ENCODE measurements at regions not wholly inside any gene's neighbourhood (a gene's known extent, or its start where the extent isn't known, plus 50 kb on each side); places are given as distances from the start of the nearest gene placed in this dataset.

DNA sequence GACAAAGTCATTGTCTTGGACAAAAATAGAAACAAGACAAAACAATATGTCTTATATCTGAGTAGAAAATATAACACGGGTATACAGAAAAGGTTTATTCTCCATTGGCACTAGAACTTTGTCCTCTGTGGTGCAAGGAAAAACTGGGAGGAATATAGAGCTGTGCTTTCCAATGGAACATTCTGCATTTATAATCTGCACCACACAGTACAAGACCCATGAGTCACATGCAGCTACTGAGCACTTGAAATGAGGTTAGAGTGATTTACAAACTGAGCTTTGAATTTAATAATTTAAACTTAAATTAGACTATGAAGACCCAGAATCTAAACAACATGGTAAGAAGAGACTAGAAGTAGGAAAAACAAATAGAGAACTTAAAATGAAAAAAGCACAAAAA, 86.1 kb downstream of the RAP2A start:
- Histone ChIP-seq H2AFZ (ENCODE audit: low read depth, low read length) (no peak overlapping the region), H3K9me3 (ENCODE audit: insufficient read depth, low read depth, low read length) (no peaks in the 10 kb centered on the region), H3K4me2 (ENCODE audit: low read length) (no peak overlapping the region), H3K79me2 (ENCODE audit: insufficient read depth, low read length) (no peaks in the 10 kb centered on the region), H3K4me3 (ENCODE audit: insufficient read depth, low read depth, low read length) (no peak overlapping the region), H3K36me3 (ENCODE audit: insufficient read depth, low read length) (no peaks in the 10 kb centered on the region), H4K20me1 (ENCODE audit: insufficient read depth, low read length) (no peaks in the 10 kb centered on the region), H3K9ac (ENCODE audit: low read length) (no peak overlapping the region), H3K27me3 (ENCODE audit: insufficient read depth, low read length) (no peaks in the 10 kb centered on the region), H3K4me1 (ENCODE audit: insufficient read depth, low read length) (no peaks in the 10 kb centered on the region), H3K27ac (ENCODE audit: low read depth, low read length) (no peak overlapping the region)
- Mint-ChIP-seq H3K27me3 (ENCODE audit: low read depth, unreplicated experiment) (no peaks in the 10 kb centered on the region), H3K9me3 (ENCODE audit: unreplicated experiment) (peaks cover 5% of the 10 kb centered on the region), H3K4me1 (ENCODE audit: low read depth, unreplicated experiment) (no peaks in the 10 kb centered on the region), H3K36me3 (ENCODE audit: low read depth, unreplicated experiment) (no peaks in the 10 kb centered on the region), H3K27ac (ENCODE audit: unreplicated experiment) (no peak overlapping the region), H3K4me3 (ENCODE audit: unreplicated experiment) (no peak overlapping the region)
- TF ChIP-seq, protein P1, sequence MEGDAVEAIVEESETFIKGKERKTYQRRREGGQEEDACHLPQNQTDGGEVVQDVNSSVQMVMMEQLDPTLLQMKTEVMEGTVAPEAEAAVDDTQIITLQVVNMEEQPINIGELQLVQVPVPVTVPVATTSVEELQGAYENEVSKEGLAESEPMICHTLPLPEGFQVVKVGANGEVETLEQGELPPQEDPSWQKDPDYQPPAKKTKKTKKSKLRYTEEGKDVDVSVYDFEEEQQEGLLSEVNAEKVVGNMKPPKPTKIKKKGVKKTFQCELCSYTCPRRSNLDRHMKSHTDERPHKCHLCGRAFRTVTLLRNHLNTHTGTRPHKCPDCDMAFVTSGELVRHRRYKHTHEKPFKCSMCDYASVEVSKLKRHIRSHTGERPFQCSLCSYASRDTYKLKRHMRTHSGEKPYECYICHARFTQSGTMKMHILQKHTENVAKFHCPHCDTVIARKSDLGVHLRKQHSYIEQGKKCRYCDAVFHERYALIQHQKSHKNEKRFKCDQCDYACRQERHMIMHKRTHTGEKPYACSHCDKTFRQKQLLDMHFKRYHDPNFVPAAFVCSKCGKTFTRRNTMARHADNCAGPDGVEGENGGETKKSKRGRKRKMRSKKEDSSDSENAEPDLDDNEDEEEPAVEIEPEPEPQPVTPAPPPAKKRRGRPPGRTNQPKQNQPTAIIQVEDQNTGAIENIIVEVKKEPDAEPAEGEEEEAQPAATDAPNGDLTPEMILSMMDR (IDR thresholded peaks at IDR 0.05; ENCODE audit: insufficient read depth, low read depth, low read length) = no peak
- TF ChIP-seq EZH2 (IDR thresholded peaks at IDR 0.05; ENCODE audit: insufficient read depth, low read length) = no peak
- DNase-seq (ENCODE audit: low read depth) = no peak
- FAIRE-seq = no peak

DNA sequence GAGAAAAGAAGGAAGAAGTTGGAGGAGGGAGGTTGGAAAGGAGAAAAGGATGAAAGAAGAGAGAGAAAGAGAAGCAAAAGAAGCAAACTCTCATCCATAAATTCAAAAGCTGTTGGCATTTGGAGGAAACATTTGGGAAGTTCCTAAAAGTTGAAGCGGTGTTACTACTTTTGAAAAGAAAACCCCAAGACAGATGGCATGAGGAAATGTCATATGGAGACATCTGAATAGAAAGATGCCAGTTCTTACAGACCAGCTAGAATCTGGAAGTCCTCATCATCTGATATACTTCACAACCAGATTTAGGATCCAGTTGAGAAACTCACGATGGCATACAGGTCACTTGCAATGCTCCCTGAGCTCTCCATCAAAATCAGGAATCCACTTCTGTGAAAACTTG, 86.9 kb downstream of the RAP2A start:
- Histone ChIP-seq H3K9ac (ENCODE audit: low read length) (no peak overlapping the region), H2AFZ (ENCODE audit: low read depth, low read length) (no peak overlapping the region), H3K4me1 (ENCODE audit: insufficient read depth, low read length) (no peaks in the 10 kb centered on the region), H3K4me3 (ENCODE audit: insufficient read depth, low read depth, low read length) (no peak overlapping the region), H3K27me3 (ENCODE audit: insufficient read depth, low read length) (no peaks in the 10 kb centered on the region), H3K79me2 (ENCODE audit: insufficient read depth, low read length) (no peaks in the 10 kb centered on the region), H4K20me1 (ENCODE audit: insufficient read depth, low read length) (no peaks in the 10 kb centered on the region), H3K9me3 (ENCODE audit: insufficient read depth, low read depth, low read length) (no peaks in the 10 kb centered on the region), H3K4me2 (ENCODE audit: low read length) (no peak overlapping the region), H3K36me3 (ENCODE audit: insufficient read depth, low read length) (no peaks in the 10 kb centered on the region), H3K27ac (ENCODE audit: low read depth, low read length) (no peak overlapping the region)
- Mint-ChIP-seq H3K27ac (ENCODE audit: unreplicated experiment) (no peak overlapping the region), H3K9me3 (ENCODE audit: unreplicated experiment) (peaks cover 5% of the 10 kb centered on the region), H3K4me1 (ENCODE audit: low read depth, unreplicated experiment) (no peaks in the 10 kb centered on the region), H3K27me3 (ENCODE audit: low read depth, unreplicated experiment) (no peaks in the 10 kb centered on the region), H3K4me3 (ENCODE audit: unreplicated experiment) (no peak overlapping the region), H3K36me3 (ENCODE audit: low read depth, unreplicated experiment) (no peaks in the 10 kb centered on the region)
- TF ChIP-seq, protein P1 (IDR thresholded peaks at IDR 0.05; ENCODE audit: insufficient read depth, low read depth, low read length) = no peak
- TF ChIP-seq EZH2 (IDR thresholded peaks at IDR 0.05; ENCODE audit: insufficient read depth, low read length) = no peak
- DNase-seq (ENCODE audit: low read depth) (no peak), FAIRE-seq (no peak)

DNA sequence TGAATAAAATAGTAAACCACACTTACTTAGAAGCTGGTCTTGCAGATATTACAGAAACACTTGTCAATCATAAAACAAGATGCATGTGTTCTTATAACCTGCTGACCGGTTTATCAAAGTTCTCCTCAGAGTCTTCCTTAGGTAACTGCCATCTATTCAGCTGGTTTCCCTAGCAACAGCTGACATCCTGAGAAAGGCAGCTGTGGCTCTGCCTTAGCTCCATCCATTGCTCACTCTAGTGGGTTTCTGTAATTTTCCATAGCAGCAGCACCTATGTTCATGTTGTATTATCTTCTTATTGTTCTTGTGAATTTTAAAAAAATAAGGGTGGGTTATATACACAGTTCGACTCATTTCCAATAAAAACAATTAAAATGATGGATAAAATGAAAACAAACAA, 87.8 kb downstream of the RAP2A start:
- Mint-ChIP-seq H3K4me1 (ENCODE audit: low read depth, unreplicated experiment) (no peaks in the 10 kb centered on the region), H3K27ac (ENCODE audit: unreplicated experiment) (no peak overlapping the region), H3K27me3 (ENCODE audit: low read depth, unreplicated experiment) (no peaks in the 10 kb centered on the region), H3K4me3 (ENCODE audit: unreplicated experiment) (no peak overlapping the region), H3K9me3 (ENCODE audit: unreplicated experiment) (peaks cover 5% of the 10 kb centered on the region), H3K36me3 (ENCODE audit: low read depth, unreplicated experiment) (no peaks in the 10 kb centered on the region)
- H2AFZ ChIP-seq (ENCODE audit: low read depth, low read length) = no peak overlapping the region
- H3K4me3 ChIP-seq (ENCODE audit: insufficient read depth, low read depth, low read length) = no peak overlapping the region
- TF ChIP-seq, protein P1 (IDR thresholded peaks at IDR 0.05; ENCODE audit: insufficient read depth, low read depth, low read length) = no peak
- TF ChIP-seq EZH2 (IDR thresholded peaks at IDR 0.05; ENCODE audit: insufficient read depth, low read length) = no peak
- H3K36me3 ChIP-seq (ENCODE audit: insufficient read depth, low read length) = no peaks in the 10 kb centered on the region
- no peaks in the 10 kb centered on the region for H3K9me3 ChIP-seq (ENCODE audit: insufficient read depth, low read depth, low read length)
- DNase-seq (ENCODE audit: low read depth) = no peak
- no peaks in the 10 kb centered on the region for H3K4me1 ChIP-seq (ENCODE audit: insufficient read depth, low read length)
- H3K79me2 ChIP-seq (ENCODE audit: insufficient read depth, low read length) = no peaks in the 10 kb centered on the region
- no peak overlapping the region for H3K27ac ChIP-seq (ENCODE audit: low read depth, low read length)
- H4K20me1 ChIP-seq (ENCODE audit: insufficient read depth, low read length) = no peaks in the 10 kb centered on the region
- no peaks in the 10 kb centered on the region for H3K27me3 ChIP-seq (ENCODE audit: insufficient read depth, low read length)
- no peak overlapping the region for H3K4me2 ChIP-seq (ENCODE audit: low read length)
- FAIRE-seq = no peak
- no peak overlapping the region for H3K9ac ChIP-seq (ENCODE audit: low read length)
